ENCODE measurements at regions not wholly inside any gene's neighbourhood (a gene's known extent, or its start where the extent isn't known, plus 50 kb on each side); places are given as distances from the start of the nearest gene placed in this dataset.

- no peak overlapping the region for H3K27ac ChIP-seq
- no peak for TF ChIP-seq CTCF (IDR thresholded peaks at IDR 0.05)
- intact Hi-C loops (cut with DNase I) = no loop called here
- DNase-seq = no peak
- no peak for ATAC-seq
- H3K36me3 ChIP-seq = no peaks in the 10 kb centered on the region
- H3K4me1 ChIP-seq = no peaks in the 10 kb centered on the region
- H3K9me3 ChIP-seq = no peaks in the 10 kb centered on the region
- H3K4me3 ChIP-seq = no peak overlapping the region
- H3K27me3 ChIP-seq (ENCODE audit: low read depth) = no peaks in the 10 kb centered on the region
Measured at GRCh38 chr18:53997064-53997463, 227.4 kb downstream of the MBD2 start.

- Histone ChIP-seq H3K4me3 (no peak overlapping the region), H3K9me3 (no peaks in the 10 kb centered on the region), H3K27me3 (ENCODE audit: low read depth) (no peaks in the 10 kb centered on the region), H3K36me3 (no peaks in the 10 kb centered on the region), H3K27ac (no peak overlapping the region), H3K4me1 (no peaks in the 10 kb centered on the region)
- no peak for TF ChIP-seq CTCF (IDR thresholded peaks at IDR 0.05)
- intact Hi-C loops (cut with DNase I) = no loop called here
- ATAC-seq = no peak
- no peak for DNase-seq
Measured at GRCh38 chr18:53994016-53994415, 230.5 kb downstream of the MBD2 start.

GRCh38 chr18:53991805-53992204 is 232.7 kb downstream of the MBD2 start:
- H3K9me3 ChIP-seq = no peaks in the 10 kb centered on the region
- no peak for TF ChIP-seq CTCF (IDR thresholded peaks at IDR 0.05)
- H3K27ac ChIP-seq = no peak overlapping the region
- no peaks in the 10 kb centered on the region for H3K27me3 ChIP-seq (ENCODE audit: low read depth)
- no peak overlapping the region for H3K4me3 ChIP-seq
- intact Hi-C loops (cut with DNase I) = no loop called here
- H3K36me3 ChIP-seq = no peaks in the 10 kb centered on the region
- no peaks in the 10 kb centered on the region for H3K4me1 ChIP-seq
- DNase-seq = no peak
- ATAC-seq = no peak

GRCh38 chr18:53991202-53991601 is 233.3 kb downstream of the MBD2 start:
- DNase-seq (no peak), ATAC-seq (no peak)
- Histone ChIP-seq H3K9me3 (no peaks in the 10 kb centered on the region), H3K4me1 (no peaks in the 10 kb centered on the region), H3K27me3 (ENCODE audit: low read depth) (no peaks in the 10 kb centered on the region), H3K27ac (no peak overlapping the region), H3K4me3 (no peak overlapping the region), H3K36me3 (no peaks in the 10 kb centered on the region)
- no peak for TF ChIP-seq CTCF (IDR thresholded peaks at IDR 0.05)
- intact Hi-C loops (cut with DNase I) = no loop called here

- no peak for ATAC-seq
- H3K4me1 ChIP-seq = no peaks in the 10 kb centered on the region
- DNase-seq = no peak
- no peak for TF ChIP-seq CTCF (IDR thresholded peaks at IDR 0.05)
- no peaks in the 10 kb centered on the region for H3K9me3 ChIP-seq
- no peaks in the 10 kb centered on the region for H3K36me3 ChIP-seq
- no peaks in the 10 kb centered on the region for H3K27me3 ChIP-seq (ENCODE audit: low read depth)
- intact Hi-C loops (cut with DNase I) = no loop called here
- no peak overlapping the region for H3K4me3 ChIP-seq
- H3K27ac ChIP-seq = no peak overlapping the region
Measured at GRCh38 chr18:53990485-53990884, 234.0 kb downstream of the MBD2 start.

- TF ChIP-seq CTCF (IDR thresholded peaks at IDR 0.05) = no peak
- H3K4me3 ChIP-seq = no peak overlapping the region
- H3K27me3 ChIP-seq (ENCODE audit: low read depth) = no peaks in the 10 kb centered on the region
- no peaks in the 10 kb centered on the region for H3K36me3 ChIP-seq
- H3K4me1 ChIP-seq = no peaks in the 10 kb centered on the region
- H3K9me3 ChIP-seq = no peaks in the 10 kb centered on the region
- H3K27ac ChIP-seq = no peak overlapping the region
- intact Hi-C loops (cut with DNase I) = no loop called here
- ATAC-seq (no peak), DNase-seq (no peak)
Measured at GRCh38 chr18:53984021-53984420, 240.4 kb downstream of the MBD2 start.
